Activated T-helper 2 cell treated with anti-CD3 and anti-CD28 coated beads, Interferon-gamma antibody, Interleukin-2, Interleukin-4, amounts not matched to agents 10 μg/mL and 5 μg/mL and 100 μg/mL, durations not matched to agents 14 hours and 24 hours and 36 hours (primary cell): ENCODE measurements at regions not wholly inside any gene's neighbourhood (a gene's known extent, or its start where the extent isn't known, plus 50 kb on each side); places are given as distances from the start of the nearest gene placed in this dataset.

ENCODE experiments used
- DNase-seq: peaks from one replicate; pipeline ENCODE4 v3.0.0; 2021; ENCODE audit warnings: low spot score
- H3K27ac Mint-ChIP-seq: one replicate; pipeline ENCODE4 v1.8.0; 2021; ENCODE audit warnings: mixed read lengths
- H3K27me3 Mint-ChIP-seq: one replicate; pipeline ENCODE4 v1.8.0; 2021; ENCODE audit warnings: low read depth, mixed read lengths
- H3K36me3 Mint-ChIP-seq: one replicate; pipeline ENCODE4 v1.8.0; 2021; ENCODE audit warnings: low read depth, mixed read lengths
- H3K4me1 Mint-ChIP-seq: one replicate; pipeline ENCODE4 v1.8.0; 2021; ENCODE audit warnings: low read depth, mixed read lengths
- H3K4me3 Mint-ChIP-seq: one replicate; pipeline ENCODE4 v1.8.0; 2021; ENCODE audit warnings: low read depth, mild to moderate bottlenecking, moderate library complexity, mixed read lengths
- H3K9me3 Mint-ChIP-seq: one replicate; pipeline ENCODE4 v1.8.0; 2021; ENCODE audit warnings: mixed read lengths
- intact Hi-C: fragments of 100-400 bp; cut with micrococcal nuclease; formaldehyde crosslinking; loops from one replicate; pipeline ENCODE4 v1.15.1; 2023

GRCh38 chr16:18069683-18070082 is 266.9 kb downstream of the NPIPA8 start:
- Mint-ChIP-seq H3K27ac (no peak overlapping the region), H3K4me1 (no peaks in the 10 kb centered on the region), H3K36me3 (no peaks in the 10 kb centered on the region), H3K9me3 (no peaks in the 10 kb centered on the region), H3K4me3 (no peak overlapping the region), H3K27me3 (peaks cover 1% of the 10 kb centered on the region)
- intact Hi-C loops = no loop called here
- DNase-seq = no peak

- Mint-ChIP-seq H3K9me3 (no peaks in the 10 kb centered on the region), H3K27ac (no peak overlapping the region), H3K27me3 (peaks cover 1% of the 10 kb centered on the region), H3K36me3 (no peaks in the 10 kb centered on the region), H3K4me1 (no peaks in the 10 kb centered on the region), H3K4me3 (no peak overlapping the region)
- intact Hi-C loops = no loop called here
- DNase-seq = no peak
Measured at GRCh38 chr16:18068477-18068876, 268.1 kb downstream of the NPIPA8 start.

GRCh38 chr16:18062713-18063112 is 273.8 kb downstream of the NPIPA8 start:
- DNase-seq = no peak
- intact Hi-C loops = no loop called here

GRCh38 chr16:18060351-18060750 is 276.2 kb downstream of the NPIPA8 start:
- Mint-ChIP-seq H3K4me3 (no peak overlapping the region), H3K9me3 (no peaks in the 10 kb centered on the region), H3K27me3 (peaks cover 1% of the 10 kb centered on the region), H3K36me3 (no peaks in the 10 kb centered on the region), H3K27ac (no peak overlapping the region), H3K4me1 (no peaks in the 10 kb centered on the region)
- intact Hi-C loops = no loop called here
- no peak for DNase-seq

More at GRCh38 chr16:18062713-18063112, 273.8 kb downstream of the NPIPA8 start:
- Mint-ChIP-seq H3K9me3 (no peaks in the 10 kb centered on the region), H3K4me1 (no peaks in the 10 kb centered on the region), H3K27me3 (peaks cover 1% of the 10 kb centered on the region), H3K36me3 (no peaks in the 10 kb centered on the region), H3K4me3 (no peak overlapping the region), H3K27ac (no peak overlapping the region)

- intact Hi-C loops = no loop called here
- H3K36me3 Mint-ChIP-seq = no peaks in the 10 kb centered on the region
Measured at GRCh38 chr16:18059577-18059976, 277.0 kb downstream of the NPIPA8 start.

GRCh38 chr16:18059089-18059488 is 277.4 kb downstream of the NPIPA8 start:
- intact Hi-C loops = no loop called here
- Mint-ChIP-seq H3K36me3 (no peaks in the 10 kb centered on the region), H3K27me3 (no peaks in the 10 kb centered on the region), H3K9me3 (no peaks in the 10 kb centered on the region), H3K4me1 (no peaks in the 10 kb centered on the region), H3K4me3 (no peak overlapping the region), H3K27ac (no peak overlapping the region)
- DNase-seq = no peak

More at GRCh38 chr16:18059577-18059976, 277.0 kb downstream of the NPIPA8 start:
- DNase-seq = no peak
- H3K27me3 Mint-ChIP-seq = no peaks in the 10 kb centered on the region
- no peaks in the 10 kb centered on the region for H3K9me3 Mint-ChIP-seq
- no peak overlapping the region for H3K4me3 Mint-ChIP-seq
- no peaks in the 10 kb centered on the region for H3K4me1 Mint-ChIP-seq
- no peak overlapping the region for H3K27ac Mint-ChIP-seq

- no peak overlapping the region for H3K27ac Mint-ChIP-seq
- no peaks in the 10 kb centered on the region for H3K9me3 Mint-ChIP-seq
- H3K27me3 Mint-ChIP-seq = no peaks in the 10 kb centered on the region
- intact Hi-C loops = no loop called here
- no peak overlapping the region for H3K4me3 Mint-ChIP-seq
- H3K4me1 Mint-ChIP-seq = no peaks in the 10 kb centered on the region
- H3K36me3 Mint-ChIP-seq = no peaks in the 10 kb centered on the region
- no peak for DNase-seq
Measured at GRCh38 chr16:18055411-18055916, 281.1 kb downstream of the NPIPA8 start.

GRCh38 chr16:18050777-18051176 is 285.8 kb downstream of the NPIPA8 start:
- DNase-seq = no peak
- intact Hi-C loops = no loop called here
- no peaks in the 10 kb centered on the region for H3K9me3 Mint-ChIP-seq
- H3K4me1 Mint-ChIP-seq = no peaks in the 10 kb centered on the region
- H3K27me3 Mint-ChIP-seq = no peaks in the 10 kb centered on the region
- H3K36me3 Mint-ChIP-seq = no peaks in the 10 kb centered on the region
- no peak overlapping the region for H3K4me3 Mint-ChIP-seq
- no peak overlapping the region for H3K27ac Mint-ChIP-seq

GRCh38 chr16:18050234-18050633 is 286.3 kb downstream of the NPIPA8 start:
- intact Hi-C loops = no loop called here
- Mint-ChIP-seq H3K36me3 (no peaks in the 10 kb centered on the region), H3K27ac (no peak overlapping the region), H3K9me3 (no peaks in the 10 kb centered on the region), H3K4me3 (no peak overlapping the region), H3K27me3 (no peaks in the 10 kb centered on the region), H3K4me1 (no peaks in the 10 kb centered on the region)
- no peak for DNase-seq

GRCh38 chr16:18049547-18050133 is 286.9 kb downstream of the NPIPA8 start:
- Mint-ChIP-seq H3K27ac (no peak overlapping the region), H3K4me1 (no peaks in the 10 kb centered on the region), H3K4me3 (no peak overlapping the region), H3K9me3 (no peaks in the 10 kb centered on the region), H3K36me3 (no peaks in the 10 kb centered on the region), H3K27me3 (no peaks in the 10 kb centered on the region)
- intact Hi-C loops = no loop called here
- DNase-seq = no peak

GRCh38 chr16:18048853-18049546 is 287.5 kb downstream of the NPIPA8 start:
- no peak overlapping the region for H3K4me3 Mint-ChIP-seq
- H3K27me3 Mint-ChIP-seq = no peaks in the 10 kb centered on the region
- intact Hi-C loops = no loop called here
- no peaks in the 10 kb centered on the region for H3K9me3 Mint-ChIP-seq
- no peak overlapping the region for H3K27ac Mint-ChIP-seq
- DNase-seq = no peak
- H3K4me1 Mint-ChIP-seq = no peaks in the 10 kb centered on the region
- H3K36me3 Mint-ChIP-seq = no peaks in the 10 kb centered on the region

- Mint-ChIP-seq H3K27ac (no peak overlapping the region), H3K4me3 (no peak overlapping the region), H3K36me3 (no peaks in the 10 kb centered on the region), H3K27me3 (no peaks in the 10 kb centered on the region), H3K9me3 (no peaks in the 10 kb centered on the region), H3K4me1 (no peaks in the 10 kb centered on the region)
- intact Hi-C loops = no loop called here
- DNase-seq = no peak
Measured at GRCh38 chr16:18047761-18048160, 288.8 kb downstream of the NPIPA8 start.

- H3K4me1 Mint-ChIP-seq = no peaks in the 10 kb centered on the region
- H3K27ac Mint-ChIP-seq = no peak overlapping the region
- no peaks in the 10 kb centered on the region for H3K27me3 Mint-ChIP-seq
- H3K36me3 Mint-ChIP-seq = no peaks in the 10 kb centered on the region
- intact Hi-C loops = no loop called here
- no peak for DNase-seq
- H3K9me3 Mint-ChIP-seq = no peaks in the 10 kb centered on the region
- H3K4me3 Mint-ChIP-seq = no peak overlapping the region
Measured at GRCh38 chr16:18045356-18045755, 291.2 kb downstream of the NPIPA8 start.
